ENCODE measurements at regions not wholly inside any gene's neighbourhood (a gene's known extent, or its start where the extent isn't known, plus 50 kb on each side); places are given as distances from the start of the nearest gene placed in this dataset.

- TF ChIP-seq CTCF (IDR thresholded peaks at IDR 0.05; ENCODE audit: control extremely low read depth in 1 of 3, insufficient read depth in 1 of 3, low read depth in 1 of 3, low read length in 3 of 3) (no peak), SP1 (IDR thresholded peaks at IDR 0.05; ENCODE audit: low read depth, low read length) (no peak), POLR2A (IDR thresholded peaks at IDR 0.05; ENCODE audit: control extremely low read depth in 1 of 2, low read depth in 2 of 2, low read length in 2 of 2) (no peak), NRF1 (IDR thresholded peaks at IDR 0.05; ENCODE audit: low read depth, low read length) (no peak), CTBP2 (IDR thresholded peaks at IDR 0.05; ENCODE audit: borderline replicate concordance, insufficient read depth, insufficient read length, low read length) (no peak), POLR2AphosphoS5 (IDR thresholded peaks at IDR 0.05; ENCODE audit: low read depth, low read length) (no peak), CBX8 (IDR thresholded peaks at IDR 0.05; ENCODE audit: borderline replicate concordance, low read depth, low read length) (no peak)
Measured at GRCh38 chr9:91060520-91061343, 259.1 kb downstream of the SYK start.
